Prostate gland (tissue), 2 donors: ENCODE measurements at regions not wholly inside any gene's neighbourhood (a gene's known extent, or its start where the extent isn't known, plus 50 kb on each side); places are given as distances from the start of the nearest gene placed in this dataset.

ENCODE experiments used
- CTCF ChIP-seq, 4 experiments: fragments of 200-600 bp in 2 of 4; fragments of 450-650 bp in 2 of 4; sonication (generic) in 2 of 4; IDR thresholded peaks; 1 replicate in 3 of 4; 2 replicates in 1 of 4; pipeline ENCODE4 v1.5.1; 2016 to 2019; ENCODE audit warnings: antibody characterized with exemption in 4 of 4, mild to moderate bottlenecking in 2 of 4, moderate library complexity in 2 of 4
- POLR2AphosphoS5 ChIP-seq: sonication (generic); formaldehyde crosslinking; IDR thresholded peaks from one replicate; pipeline ENCODE4 v1.6.1; 2017; ENCODE audit warnings: antibody characterized with exemption

- TF ChIP-seq CTCF (IDR thresholded peaks at IDR 0.05) (no peak), POLR2AphosphoS5 (no peak)
These were observed 195.8 kb upstream of the COL8A1 start for GRCh38 chr3:99442599-99442998.
